ENCODE measurements at regions not wholly inside any gene's neighbourhood (a gene's known extent, or its start where the extent isn't known, plus 50 kb on each side); places are given as distances from the start of the nearest gene placed in this dataset.

GRCh38 chr12:45565590-45565989, 163.9 kb upstream of the ARID2 start:
- Histone ChIP-seq H3K4me3 (replicated peaks in 1 of 3; ENCODE audit: low read depth in 2 of 3, low read length in 3 of 3) (no peak overlapping the region), H2AFZ (ENCODE audit: insufficient read depth, low read depth, low read length, poor library complexity, severe bottlenecking) (no peak overlapping the region), H3K36me3 (replicated peaks in 1 of 2; ENCODE audit: control insufficient read depth in 1 of 2, insufficient read depth in 2 of 2, low read length in 2 of 2) (no peaks in the 10 kb centered on the region), H3K27me3 (ENCODE audit: control insufficient read depth in 2 of 2, insufficient read depth in 2 of 2, low read length in 2 of 2) (no peaks in the 10 kb centered on the region), H4K20me1 (ENCODE audit: insufficient read depth, low read length) (no peaks in the 10 kb centered on the region), H3K9me3 (replicated peaks in 1 of 2; ENCODE audit: control insufficient read depth in 1 of 2, insufficient read depth in 1 of 2, low read length in 2 of 2) (no peaks in the 10 kb centered on the region), H3K79me2 (ENCODE audit: insufficient read depth, low read length) (no peaks in the 10 kb centered on the region), H3K4me1 (ENCODE audit: control insufficient read depth in 1 of 2, insufficient read depth in 2 of 2, low read length in 2 of 2) (peaks cover 0 to 4% of the 10 kb centered on the region in 2 donors), H3K27ac (ENCODE audit: low read depth in 1 of 2, low read length in 2 of 2) (no peak overlapping the region), H3K9ac (ENCODE audit: insufficient read depth, low read length, poor library complexity, severe bottlenecking) (no peak overlapping the region), H3K4me2 (replicated peaks; ENCODE audit: extremely low read depth, low read length, poor library complexity, severe bottlenecking) (no peak overlapping the region)
- Mint-ChIP-seq H3K9me3 (peaks cover 0 to 3% (median 2%) of the 10 kb centered on the region in 7 donors), H3K27me3 (ENCODE audit: low read depth in 3 of 3) (peaks cover 0 to 4% (median 0%) of the 10 kb centered on the region in 3 donors), H3K27ac (no peak overlapping the region), H3K4me3 (no peak overlapping the region), H3K4me1 (peaks cover 14% of the 10 kb centered on the region), H3K36me3 (no peaks in the 10 kb centered on the region)
- intact Hi-C loops (cut with micrococcal nuclease), result no loop called here
- no peak for DNase-seq
- no peak for TF ChIP-seq CTCF (IDR thresholded peaks at IDR 0.05)

GRCh38 chr12:45566257-45566656, 163.2 kb upstream of the ARID2 start:
- H3K27me3 Mint-ChIP-seq (ENCODE audit: low read depth in 3 of 3), result peaks cover 0 to 4% (median 0%) of the 10 kb centered on the region in 3 donors
- no peak overlapping the region for H3K4me2 ChIP-seq (replicated peaks; ENCODE audit: extremely low read depth, low read length, poor library complexity, severe bottlenecking)
- no peak overlapping the region for H3K4me3 Mint-ChIP-seq
- H3K36me3 ChIP-seq (replicated peaks in 1 of 2; ENCODE audit: control insufficient read depth in 1 of 2, insufficient read depth in 2 of 2, low read length in 2 of 2), result no peaks in the 10 kb centered on the region
- H3K9me3 Mint-ChIP-seq, result peaks cover 0 to 3% (median 2%) of the 10 kb centered on the region in 7 donors
- peaks cover 14% of the 10 kb centered on the region for H3K4me1 Mint-ChIP-seq
- H3K9ac ChIP-seq (ENCODE audit: insufficient read depth, low read length, poor library complexity, severe bottlenecking), result no peak overlapping the region
- H3K4me1 ChIP-seq (ENCODE audit: control insufficient read depth in 1 of 2, insufficient read depth in 2 of 2, low read length in 2 of 2), result peaks cover 0 to 4% of the 10 kb centered on the region in 2 donors
- intact Hi-C loops (cut with micrococcal nuclease), result no loop called here
- H3K36me3 Mint-ChIP-seq, result no peaks in the 10 kb centered on the region
- DNase-seq, result no peak
- no peaks in the 10 kb centered on the region for H3K79me2 ChIP-seq (ENCODE audit: insufficient read depth, low read length)
- no peaks in the 10 kb centered on the region for H3K27me3 ChIP-seq (ENCODE audit: control insufficient read depth in 2 of 2, insufficient read depth in 2 of 2, low read length in 2 of 2)
- no peak overlapping the region for H3K27ac ChIP-seq (ENCODE audit: low read depth in 1 of 2, low read length in 2 of 2)
- no peaks in the 10 kb centered on the region for H3K9me3 ChIP-seq (replicated peaks in 1 of 2; ENCODE audit: control insufficient read depth in 1 of 2, insufficient read depth in 1 of 2, low read length in 2 of 2)
- no peak for TF ChIP-seq CTCF (IDR thresholded peaks at IDR 0.05)
- no peaks in the 10 kb centered on the region for H4K20me1 ChIP-seq (ENCODE audit: insufficient read depth, low read length)
- WGBS (ENCODE audit: insufficient coverage), result no CpG with 5 or more reads among the region's 2 CpGs
- H2AFZ ChIP-seq (ENCODE audit: insufficient read depth, low read depth, low read length, poor library complexity, severe bottlenecking), result no peak overlapping the region
- H3K27ac Mint-ChIP-seq, result no peak overlapping the region
- no peak overlapping the region for H3K4me3 ChIP-seq (replicated peaks in 1 of 3; ENCODE audit: low read depth in 2 of 3, low read length in 3 of 3)

All from CD14-positive monocyte (primary cell).